GM10266 (cell line): ENCODE measurements at regions not wholly inside any gene's neighbourhood (a gene's known extent, or its start where the extent isn't known, plus 50 kb on each side); places are given as distances from the start of the nearest gene placed in this dataset.

Experiments used
- DNase-seq: peaks from one replicate; pipeline ENCODE4 v3.0.0; 2012; ENCODE audit errors: extremely low spot score
- TF ChIP-seq, protein P1 (sequence below): IDR thresholded peaks from 2 replicates; pipeline ENCODE4 v1.5.1; 2012; ENCODE audit warnings: mild to moderate bottlenecking, low read depth; ENCODE audit not compliant: control insufficient read depth, insufficient read depth; ENCODE audit errors: missing control alignments

DNA sequence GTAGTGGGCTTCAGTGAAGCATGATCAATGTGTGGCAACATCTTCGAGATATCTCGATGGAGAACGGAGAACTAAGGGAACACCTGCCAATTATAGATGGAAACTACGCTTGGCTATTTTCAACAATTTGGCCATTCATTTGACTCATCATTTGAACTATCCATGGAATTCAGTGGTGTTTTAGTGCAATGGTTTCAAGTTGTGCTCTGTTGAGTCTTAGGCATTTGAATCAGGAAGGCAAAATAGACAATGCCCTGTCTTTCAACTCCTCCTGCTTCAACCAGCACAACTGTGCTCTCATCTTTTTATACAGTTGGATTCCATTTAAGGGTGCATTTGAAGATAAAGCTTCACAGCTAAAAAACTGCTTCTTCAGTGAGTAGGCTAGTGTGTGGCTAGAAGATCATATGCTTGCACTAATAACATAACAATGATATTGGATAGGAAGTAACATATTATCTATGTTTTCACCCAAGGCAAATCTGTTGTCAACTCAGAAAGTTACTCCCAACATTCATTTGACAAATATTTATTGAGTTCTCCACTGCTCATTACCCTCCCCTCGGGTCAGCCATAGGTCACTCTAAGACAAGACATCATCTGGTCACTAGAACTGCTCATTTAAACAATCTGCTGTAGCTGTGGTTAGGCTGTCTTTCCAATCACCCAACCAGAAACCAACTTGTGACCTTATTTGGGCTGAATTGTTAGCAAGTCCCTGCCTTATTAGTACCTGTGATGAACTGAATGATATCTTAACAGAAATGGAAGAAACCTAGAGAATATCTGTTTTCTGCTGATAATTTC, 314.1 kb upstream of the SP4 start:
- DNase-seq, result no peak
- TF ChIP-seq, protein P1, sequence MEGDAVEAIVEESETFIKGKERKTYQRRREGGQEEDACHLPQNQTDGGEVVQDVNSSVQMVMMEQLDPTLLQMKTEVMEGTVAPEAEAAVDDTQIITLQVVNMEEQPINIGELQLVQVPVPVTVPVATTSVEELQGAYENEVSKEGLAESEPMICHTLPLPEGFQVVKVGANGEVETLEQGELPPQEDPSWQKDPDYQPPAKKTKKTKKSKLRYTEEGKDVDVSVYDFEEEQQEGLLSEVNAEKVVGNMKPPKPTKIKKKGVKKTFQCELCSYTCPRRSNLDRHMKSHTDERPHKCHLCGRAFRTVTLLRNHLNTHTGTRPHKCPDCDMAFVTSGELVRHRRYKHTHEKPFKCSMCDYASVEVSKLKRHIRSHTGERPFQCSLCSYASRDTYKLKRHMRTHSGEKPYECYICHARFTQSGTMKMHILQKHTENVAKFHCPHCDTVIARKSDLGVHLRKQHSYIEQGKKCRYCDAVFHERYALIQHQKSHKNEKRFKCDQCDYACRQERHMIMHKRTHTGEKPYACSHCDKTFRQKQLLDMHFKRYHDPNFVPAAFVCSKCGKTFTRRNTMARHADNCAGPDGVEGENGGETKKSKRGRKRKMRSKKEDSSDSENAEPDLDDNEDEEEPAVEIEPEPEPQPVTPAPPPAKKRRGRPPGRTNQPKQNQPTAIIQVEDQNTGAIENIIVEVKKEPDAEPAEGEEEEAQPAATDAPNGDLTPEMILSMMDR, result no peak

GRCh38 chr7:21123586-21123985, 304.3 kb upstream of the SP4 start:
- DNase-seq, result no peak
- TF ChIP-seq, protein P1, result no peak

DNA sequence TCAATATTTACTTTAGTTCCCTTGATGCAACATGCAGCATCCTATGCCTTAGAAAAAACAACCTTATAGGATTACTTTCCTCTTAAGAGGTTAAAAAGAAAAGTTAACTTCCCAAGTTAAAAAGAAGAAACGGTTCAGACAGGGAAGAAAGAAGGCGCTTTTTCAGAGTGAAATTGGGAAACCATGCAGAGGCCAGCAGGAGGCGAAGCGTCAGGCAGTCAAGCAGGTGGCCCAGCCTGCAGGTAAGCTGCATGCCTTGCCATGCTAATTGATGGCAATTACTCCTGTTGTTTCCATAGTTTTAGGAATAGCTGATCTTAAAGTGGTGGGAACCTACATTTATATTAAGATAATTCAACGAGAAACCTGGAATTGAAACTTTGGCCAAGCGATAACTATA, 302.6 kb upstream of the SP4 start:
- TF ChIP-seq, protein P1, result no peak
- DNase-seq, result no peak

GRCh38 chr7:21128062-21128817, 299.6 kb upstream of the SP4 start:
- TF ChIP-seq, protein P1, result no peak
- DNase-seq, result no peak

DNA sequence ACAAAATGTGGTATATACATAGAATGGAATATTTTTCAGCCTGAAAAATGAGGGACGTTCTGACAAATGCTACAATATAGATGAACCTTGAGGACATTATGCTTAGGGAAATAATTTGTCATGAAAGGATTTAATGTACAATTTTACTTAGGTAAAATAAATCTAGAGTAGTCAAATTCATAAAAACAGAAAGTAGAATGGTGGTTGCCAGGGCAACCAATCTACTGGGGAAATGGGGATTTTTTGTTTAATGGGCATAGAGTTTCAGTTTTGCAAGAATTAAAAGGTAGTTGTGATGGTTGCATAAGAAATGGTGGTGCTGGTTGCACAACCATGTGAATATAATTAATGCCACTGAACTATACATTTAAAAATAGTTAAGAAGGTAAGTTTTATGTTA, 296.0 kb upstream of the SP4 start:
- TF ChIP-seq, protein P1, result no peak
- DNase-seq, result no peak

GRCh38 chr7:21134631-21135030, 293.3 kb upstream of the SP4 start:
- TF ChIP-seq, protein P1, result no peak
- no peak for DNase-seq

DNA sequence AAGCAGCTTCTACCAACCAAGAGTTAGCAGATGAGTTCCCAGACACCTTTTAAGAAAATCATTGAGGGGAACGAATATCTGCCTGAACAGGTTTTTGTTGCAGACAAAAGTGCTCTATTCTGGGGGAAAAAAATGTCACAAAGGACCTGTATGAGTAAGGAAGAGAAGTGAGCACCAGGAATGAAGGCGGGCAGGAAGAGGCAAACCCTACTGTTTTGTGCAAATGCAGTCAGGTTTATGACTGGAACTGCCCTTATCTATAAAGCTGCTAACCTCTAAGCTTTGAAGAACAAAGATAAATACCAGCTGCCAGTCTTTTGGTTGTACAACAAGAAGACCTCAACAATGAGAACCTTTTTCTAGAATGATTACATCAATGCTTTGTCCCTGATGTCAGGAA, 292.4 kb upstream of the SP4 start:
- TF ChIP-seq, protein P1, result no peak
- DNase-seq, result no peak
